LNCaP clone FGC (cell line): ENCODE measurements at regions not wholly inside any gene's neighbourhood (a gene's known extent, or its start where the extent isn't known, plus 50 kb on each side); places are given as distances from the start of the nearest gene placed in this dataset.

Experiments used
- DNase-seq: peaks from one replicate; pipeline ENCODE4 v3.0.0-alpha.2; 2011; ENCODE audit warnings: low read depth
- H3K4me3 ChIP-seq: 2 replicates; pipeline ENCODE4 v1.5.1; 2011; ENCODE audit warnings: mild to moderate bottlenecking, low read depth, low read length, control low read depth
- TF ChIP-seq, protein P1 (sequence below): IDR thresholded peaks from 2 replicates; pipeline ENCODE4 v1.5.1; 2012; ENCODE audit warnings: mild to moderate bottlenecking; ENCODE audit not compliant: control insufficient read depth, insufficient read depth; ENCODE audit errors: extremely low read depth

- DNase-seq = no peak
- TF ChIP-seq, protein P1, sequence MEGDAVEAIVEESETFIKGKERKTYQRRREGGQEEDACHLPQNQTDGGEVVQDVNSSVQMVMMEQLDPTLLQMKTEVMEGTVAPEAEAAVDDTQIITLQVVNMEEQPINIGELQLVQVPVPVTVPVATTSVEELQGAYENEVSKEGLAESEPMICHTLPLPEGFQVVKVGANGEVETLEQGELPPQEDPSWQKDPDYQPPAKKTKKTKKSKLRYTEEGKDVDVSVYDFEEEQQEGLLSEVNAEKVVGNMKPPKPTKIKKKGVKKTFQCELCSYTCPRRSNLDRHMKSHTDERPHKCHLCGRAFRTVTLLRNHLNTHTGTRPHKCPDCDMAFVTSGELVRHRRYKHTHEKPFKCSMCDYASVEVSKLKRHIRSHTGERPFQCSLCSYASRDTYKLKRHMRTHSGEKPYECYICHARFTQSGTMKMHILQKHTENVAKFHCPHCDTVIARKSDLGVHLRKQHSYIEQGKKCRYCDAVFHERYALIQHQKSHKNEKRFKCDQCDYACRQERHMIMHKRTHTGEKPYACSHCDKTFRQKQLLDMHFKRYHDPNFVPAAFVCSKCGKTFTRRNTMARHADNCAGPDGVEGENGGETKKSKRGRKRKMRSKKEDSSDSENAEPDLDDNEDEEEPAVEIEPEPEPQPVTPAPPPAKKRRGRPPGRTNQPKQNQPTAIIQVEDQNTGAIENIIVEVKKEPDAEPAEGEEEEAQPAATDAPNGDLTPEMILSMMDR = no peak
Observed at GRCh38 chr15:77706482-77707244, 74.0 kb upstream of the LINGO1 start.

DNA sequence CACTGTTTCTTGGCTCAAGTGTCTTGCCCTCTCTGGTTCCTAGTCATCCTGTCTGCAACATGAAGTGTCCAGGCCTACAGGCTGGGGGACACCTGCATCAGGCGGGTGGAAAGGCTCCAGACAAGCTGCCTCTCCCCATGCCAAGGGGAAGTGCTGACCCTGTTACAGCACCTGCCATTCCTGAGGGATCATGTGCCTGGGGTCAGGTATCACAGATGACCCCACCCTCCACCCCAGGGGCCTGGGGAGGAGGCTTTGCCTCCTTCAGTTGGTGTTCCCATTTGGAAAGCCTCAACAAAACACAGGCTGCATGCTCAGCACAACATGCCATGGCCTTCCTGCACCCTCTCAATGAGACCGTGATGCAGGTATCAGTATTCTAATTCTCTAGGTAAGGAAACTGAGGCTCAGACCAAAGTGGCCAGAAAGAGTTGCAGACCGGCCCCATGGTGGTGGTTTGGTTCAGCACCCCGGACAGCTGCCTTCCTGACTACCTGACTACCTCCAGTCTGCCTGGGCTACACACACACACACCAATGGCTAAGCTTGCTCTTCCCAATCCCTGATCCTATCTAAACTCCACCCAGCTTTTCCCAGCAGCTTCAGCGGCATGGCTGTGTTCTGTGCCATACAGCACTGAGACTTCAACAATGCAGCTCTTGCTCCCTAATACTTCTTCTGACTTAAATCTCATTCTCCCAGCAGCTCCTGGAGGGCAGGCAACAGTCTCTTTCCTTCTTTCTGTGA, 69.7 kb upstream of the LINGO1 start:
- DNase-seq = peak; percentile 26
- no peak overlapping the region for H3K4me3 ChIP-seq
- TF ChIP-seq, protein P1 = no peak

More at GRCh38 chr15:77706482-77707244, 74.0 kb upstream of the LINGO1 start:
- H3K4me3 ChIP-seq = no peak overlapping the region

- H3K4me3 ChIP-seq = no peak overlapping the region
- no peak for DNase-seq
- TF ChIP-seq, protein P1 = no peak
Observed at GRCh38 chr15:77698481-77698880, 65.8 kb upstream of the LINGO1 start.

DNA sequence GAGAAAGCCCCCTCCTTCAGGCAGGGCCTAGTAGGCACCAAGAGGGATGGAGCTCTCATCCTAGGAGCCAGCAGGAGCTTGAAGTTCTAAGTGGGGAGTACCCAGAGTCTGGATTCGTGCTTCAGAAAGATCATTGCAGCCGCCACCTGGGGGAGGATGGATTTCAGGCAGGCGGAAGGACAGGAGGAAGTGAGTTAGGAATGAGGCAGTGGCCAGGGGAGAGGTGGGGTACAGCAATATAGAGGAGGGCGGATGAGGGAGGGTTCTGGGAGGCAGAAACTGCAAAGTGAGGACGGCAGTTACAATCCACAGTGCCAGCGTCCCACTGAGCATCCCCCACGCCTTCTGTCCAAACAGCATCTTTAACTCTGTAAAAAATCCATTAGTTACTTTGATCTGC, 65.2 kb upstream of the LINGO1 start:
- TF ChIP-seq, protein P1 = no peak
- DNase-seq = no peak
- H3K4me3 ChIP-seq = no peak overlapping the region

GRCh38 chr15:77696871-77697270, 64.2 kb upstream of the LINGO1 start:
- no peak overlapping the region for H3K4me3 ChIP-seq
- DNase-seq = no peak
- TF ChIP-seq, protein P1 = no peak

DNA sequence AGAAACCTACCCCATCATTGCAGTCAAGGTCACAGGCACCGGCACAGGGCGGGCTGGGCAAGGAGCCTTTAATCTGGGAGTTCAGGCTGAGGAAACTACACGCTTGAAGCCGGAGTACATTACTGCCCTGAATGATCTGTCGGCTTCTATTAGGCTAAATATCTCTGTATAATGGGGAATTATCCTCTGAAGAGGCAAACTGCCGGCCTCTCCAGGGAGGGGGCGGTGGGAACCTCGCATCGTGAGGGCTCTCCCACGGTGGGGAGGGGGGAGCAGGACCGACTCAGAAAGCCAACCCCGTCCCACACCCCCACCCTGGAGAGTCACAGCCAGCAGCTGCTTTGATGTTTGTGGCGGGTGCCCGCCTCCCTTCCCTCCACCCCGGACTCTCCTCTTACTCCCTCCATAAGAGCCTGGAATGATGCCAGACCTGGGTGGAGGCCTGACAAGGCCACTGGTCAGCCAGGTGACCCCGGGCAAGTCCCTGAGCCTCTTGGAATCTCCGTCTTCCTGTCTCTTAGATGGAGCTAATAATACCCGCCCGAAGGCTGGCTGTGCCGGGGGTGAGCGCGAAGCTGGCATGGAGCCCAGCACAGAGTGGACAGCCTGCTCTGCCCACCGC, 63.4 kb upstream of the LINGO1 start:
- TF ChIP-seq, protein P1 = no peak
- H3K4me3 ChIP-seq = no peak overlapping the region
- no peak for DNase-seq
